Psoas muscle (tissue), 7 donors: ENCODE measurements at regions not wholly inside any gene's neighbourhood (a gene's known extent, or its start where the extent isn't known, plus 50 kb on each side); places are given as distances from the start of the nearest gene placed in this dataset.

ENCODE experiments used
- ATAC-seq, 4 donors: fragments of 200-7000 bp; cut with Tn5 transposase; one replicate each; pipeline ENCODE4 v1.9.1; 2020; ENCODE audit warnings: moderate library complexity in 3 of 4, mild to moderate bottlenecking in 2 of 4
- DNase-seq, 2 donors: peaks; one replicate each; pipeline ENCODE4 v3.0.0-alpha.2; 2020
- H3K27ac ChIP-seq: fragments of 200-600 bp; one replicate; pipeline ENCODE4 v1.8.0; 2022
- H3K27me3 ChIP-seq, 3 donors: fragments of 200-600 bp in 1 of 3; one replicate each; pipeline versions ENCODE4 v1.6.1 to v1.8.0; 2013 to 2022; ENCODE audit warnings: low read length in 2 of 3, mild to moderate bottlenecking in 2 of 3, moderate library complexity in 1 of 3; ENCODE audit not compliant: insufficient read depth in 3 of 3
- H3K36me3 ChIP-seq, 2 donors: fragments of 200-600 bp in 1 of 2; one replicate each; pipeline versions ENCODE4 v1.6.1 to v1.8.0; 2013 to 2022; ENCODE audit warnings: low read depth in 1 of 2, mild to moderate bottlenecking in 1 of 2, moderate library complexity in 1 of 2; ENCODE audit not compliant: insufficient read depth in 1 of 2
- H3K4me1 ChIP-seq: fragments of 200-600 bp; one replicate; pipeline ENCODE4 v1.8.0; 2022
- H3K4me3 ChIP-seq: fragments of 200-600 bp; one replicate; pipeline ENCODE4 v1.8.0; 2022; ENCODE audit warnings: mild to moderate bottlenecking
- H3K9me3 ChIP-seq: fragments of 200-600 bp; one replicate; pipeline ENCODE4 v1.8.0; 2022
- CTCF ChIP-seq: fragments of 200-600 bp; IDR thresholded peaks from one replicate; pipeline ENCODE4 v1.8.0; 2022; ENCODE audit warnings: antibody characterized with exemption
- WGBS, 3 donors: extraction: QIAGEN DNeasy Blood & Tissue Kit; methylation state at CpG; one replicate each; pipeline versions ENCODE4 v1.1.6 to v1.1.7; 2013; 5-methylcytosine and 5-hydroxymethylcytosine counted together
- intact Hi-C, 2 donors: fragments of 100-400 bp; cut with DNase I; formaldehyde crosslinking; loops; one replicate each; pipeline versions ENCODE4 v1.11.0 to v1.14.2; 2022
- donor health status: healthy with polysubstance abuse.
- donor health status: DM: no; HTN: no; CAD: no; lungs with moderate emphysema.
- donor health status: Bipolar disorder and iron deficiency.
- donor health status: healthy.
- donor health status: DM: yes; HTN: yes; CAD: no.
- donor health status: DM: no; HTN: no; CAD: no.
- donor health status: DM: yes; HTN: yes; CAD: no.

- Histone ChIP-seq H3K4me1 (no peaks in the 10 kb centered on the region), H3K27me3 (peaks cover 0 to 13% (median 3%) of the 10 kb centered on the region in 3 donors), H3K27ac (no peak overlapping the region), H3K9me3 (no peaks in the 10 kb centered on the region), H3K4me3 (no peak overlapping the region), H3K36me3 (no peaks in the 10 kb centered on the region)
- TF ChIP-seq CTCF: no peak
- DNase-seq (peak; percentile 21 to 60), ATAC-seq (peak; percentile 61 to 72 (median 62))
- intact Hi-C loops: no loop called here
- WGBS, 3 donors: 42 to 48% (median 48%) methylated on average over 4 of the region's 4 CpGs
Observed at GRCh38 chr14:65949711-65950516, 536.3 kb upstream of the CCDC196 start.

GRCh38 chr14:65954942-65955341 lies 531.2 kb upstream of the CCDC196 start:
- Histone ChIP-seq H3K36me3 (no peaks in the 10 kb centered on the region), H3K27me3 (no peaks in the 10 kb centered on the region), H3K9me3 (no peaks in the 10 kb centered on the region), H3K27ac (no peak overlapping the region), H3K4me3 (no peak overlapping the region), H3K4me1 (no peaks in the 10 kb centered on the region)
- DNase-seq: no peak
- ATAC-seq: no peak
- intact Hi-C loops: loop anchor here (5.0 kb wide), 1 partner anchor 788 kb away; no protein-coding TSS in a partner anchor
- WGBS, 3 donors: 74 to 87% (median 77%) methylated on average over 2 of the region's 2 CpGs
- TF ChIP-seq CTCF: no peak

DNA sequence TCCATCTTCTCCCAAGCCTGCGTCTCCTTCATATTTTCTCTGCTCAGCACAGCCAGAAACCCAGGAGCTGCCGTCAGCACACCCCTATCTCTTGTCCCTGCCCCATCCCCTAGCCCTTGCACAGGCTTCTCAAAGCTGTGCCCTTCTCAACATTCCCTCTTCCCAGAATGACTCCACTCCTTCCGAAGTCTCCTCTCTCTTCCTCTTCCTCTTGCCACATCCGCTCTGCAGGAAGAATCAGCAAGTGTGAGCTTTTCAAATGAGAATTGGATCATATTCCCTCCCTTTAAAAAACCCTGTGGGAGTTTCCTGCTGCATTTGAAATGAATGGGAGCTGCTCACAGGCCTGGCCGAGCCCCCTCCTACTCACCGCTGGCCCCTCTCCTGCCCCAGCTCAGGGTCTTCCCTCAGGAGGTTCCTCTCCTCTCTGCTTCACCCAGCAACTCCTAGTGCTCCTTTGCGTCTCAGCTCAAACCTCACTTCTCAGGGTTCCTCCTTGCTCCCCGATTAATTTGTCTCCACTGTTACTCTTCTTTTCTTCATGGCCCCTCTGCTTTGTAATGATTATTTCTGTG lies 528.5 kb upstream of the CCDC196 start:
- DNase-seq (no peak), ATAC-seq (no peak)
- Histone ChIP-seq H3K4me3 (no peak overlapping the region), H3K4me1 (no peaks in the 10 kb centered on the region), H3K36me3 (no peaks in the 10 kb centered on the region), H3K27ac (no peak overlapping the region), H3K9me3 (no peaks in the 10 kb centered on the region), H3K27me3 (peaks cover 0 to 4% (median 0%) of the 10 kb centered on the region in 3 donors)
- TF ChIP-seq CTCF: no peak
- 68 to 82% (median 75%) methylated on average over 8 of the region's 8 CpGs for WGBS, 3 donors
- intact Hi-C loops: loop anchor here (2.0 to 5.0 kb wide), 2 partner anchors 545 to 790 kb away; partner anchors contain the start of gene FUT8 (in 1 of the 2)

DNA sequence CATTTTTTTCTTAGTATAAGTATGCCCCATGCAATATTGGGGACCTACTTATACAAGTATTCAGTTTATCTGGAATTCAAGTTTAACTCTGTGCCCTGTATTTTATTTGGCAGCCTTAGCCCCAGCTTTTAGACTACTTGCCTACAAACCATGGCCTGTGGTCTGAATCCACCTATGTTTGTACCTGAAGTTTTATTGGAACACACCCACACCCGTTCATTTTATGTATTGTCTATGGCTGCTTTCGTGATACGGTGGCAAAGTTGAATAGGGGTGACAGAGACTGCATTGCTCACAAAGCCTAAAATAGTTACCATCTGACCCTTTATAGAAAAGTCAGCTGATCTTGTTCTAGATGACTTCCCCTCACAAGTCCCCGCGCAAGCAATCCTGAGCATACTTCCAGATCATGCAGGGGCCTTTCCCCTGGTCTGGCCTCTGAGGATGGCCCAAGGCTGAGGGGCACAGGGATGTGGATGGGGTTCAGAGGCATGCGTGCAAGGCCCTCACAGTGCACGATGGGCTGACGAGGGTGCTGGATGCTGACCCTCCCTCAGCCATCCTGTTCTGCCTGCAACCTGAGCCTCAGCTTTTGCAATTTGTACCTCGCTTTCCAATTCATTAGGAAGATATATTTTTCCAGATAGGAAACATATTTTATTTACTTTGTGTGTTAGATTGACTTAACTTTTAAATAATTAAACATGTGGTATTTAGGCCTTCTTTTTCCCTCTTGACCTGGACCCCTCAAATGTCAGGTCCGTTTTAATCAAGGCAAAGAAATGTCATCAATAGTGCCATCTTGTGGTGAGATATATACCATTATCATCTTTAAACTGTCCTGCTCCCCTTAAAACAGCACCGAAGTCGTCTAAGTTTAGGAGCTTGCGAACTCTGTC lies 527.3 kb upstream of the CCDC196 start:
- H3K27me3 ChIP-seq: peaks cover 0 to 6% (median 0%) of the 10 kb centered on the region in 3 donors
- peak; percentile 43 for TF ChIP-seq CTCF
- ATAC-seq (peak in 2 of 4 donors; percentile 42 to 63), DNase-seq (no peak)
- no peaks in the 10 kb centered on the region for H3K4me1 ChIP-seq
- H3K36me3 ChIP-seq: no peaks in the 10 kb centered on the region
- H3K9me3 ChIP-seq: no peaks in the 10 kb centered on the region
- no peak overlapping the region for H3K27ac ChIP-seq
- H3K4me3 ChIP-seq: no peak overlapping the region
- WGBS, 3 donors: 59 to 63% (median 61%) methylated on average over 13 of the region's 13 CpGs
- intact Hi-C loops: loop anchor here (2.0 to 5.0 kb wide), 2 partner anchors 546 to 792 kb away; partner anchors contain the start of gene FUT8 (in 1 of the 2)
